Mesendoderm (in vitro differentiated cells): ENCODE measurements at regions not wholly inside any gene's neighbourhood (a gene's known extent, or its start where the extent isn't known, plus 50 kb on each side); places are given as distances from the start of the nearest gene placed in this dataset.

Source experiments
- DNase-seq: peaks from one replicate; pipeline ENCODE4 v3.0.0; 2013
- H2AK5ac ChIP-seq: 2 replicates; pipeline ENCODE4 v1.6.1; 2013; ENCODE audit warnings: low read length, inconsistent platforms
- H2BK120ac ChIP-seq: 2 replicates; pipeline ENCODE4 v1.6.1; 2013; ENCODE audit warnings: low read depth, mild to moderate bottlenecking, low read length, moderate library complexity, mixed read lengths
- H2BK15ac ChIP-seq: replicated peaks from 2 replicates; pipeline ENCODE4 v1.6.1; 2013; ENCODE audit warnings: low read depth, mild to moderate bottlenecking, moderate library complexity
- H2BK5ac ChIP-seq: 2 replicates; pipeline ENCODE4 v1.6.1; 2013; ENCODE audit warnings: low read length, inconsistent platforms
- H3K18ac ChIP-seq: 2 replicates; pipeline ENCODE4 v1.6.1; 2013; ENCODE audit warnings: mild to moderate bottlenecking, low read length, mixed read lengths
- H3K23ac ChIP-seq: one replicate; pipeline ENCODE4 v1.6.1; 2013; ENCODE audit warnings: low read length
- H3K27ac ChIP-seq: 2 replicates; pipeline ENCODE4 v1.5.1; 2013; ENCODE audit warnings: low read depth, mild to moderate bottlenecking, inconsistent platforms, low read length, moderate library complexity
- H3K27me3 ChIP-seq: 2 replicates; pipeline ENCODE4 v1.6.1; 2013; ENCODE audit warnings: low read length, control low read depth, mild to moderate bottlenecking, inconsistent platforms; ENCODE audit not compliant: insufficient read depth, poor library complexity
- H3K36me3 ChIP-seq: 2 replicates; pipeline ENCODE4 v1.6.1; 2013; ENCODE audit warnings: low read length, inconsistent platforms; ENCODE audit not compliant: control insufficient read depth, insufficient read depth
- H3K4ac ChIP-seq: one replicate; pipeline ENCODE4 v1.6.1; 2013; ENCODE audit warnings: low read depth, mild to moderate bottlenecking, low read length, moderate library complexity
- H3K4me1 ChIP-seq: 2 replicates; pipeline ENCODE4 v1.6.1; 2013; ENCODE audit warnings: low read depth, low read length, inconsistent platforms; ENCODE audit not compliant: control insufficient read depth
- H3K4me2 ChIP-seq: 2 replicates; pipeline ENCODE4 v1.6.1; 2013; ENCODE audit warnings: low read length
- H3K4me3 ChIP-seq: 2 replicates; pipeline ENCODE4 v1.5.1; 2013; ENCODE audit warnings: mild to moderate bottlenecking, low read length
- H3K56ac ChIP-seq: one replicate; pipeline ENCODE4 v1.6.1; 2013; ENCODE audit warnings: low read length
- H3K79me1 ChIP-seq: 2 replicates; pipeline ENCODE4 v1.6.1; 2013; ENCODE audit warnings: low read length, inconsistent platforms
- H3K79me2 ChIP-seq: 2 replicates; pipeline ENCODE4 v1.6.1; 2013; ENCODE audit warnings: mild to moderate bottlenecking, low read length; ENCODE audit not compliant: control insufficient read depth, insufficient read depth
- H3K9ac ChIP-seq: 2 replicates; pipeline ENCODE4 v1.6.1; 2013; ENCODE audit warnings: low read length, inconsistent platforms
- H4K5ac ChIP-seq: one replicate; pipeline ENCODE4 v1.6.1; 2013; ENCODE audit warnings: low read length
- H4K8ac ChIP-seq: one replicate; pipeline ENCODE4 v1.6.1; 2013; ENCODE audit warnings: low read depth, mild to moderate bottlenecking, control low read depth, low read length, moderate library complexity
- WGBS: extraction: QIAGEN DNeasy Blood & Tissue Kit; methylation state at CpG from one replicate; pipeline ENCODE4 v1.1.7; 2013; ENCODE audit warnings: low lambda C conversion rate, missing lambda C conversion rate; ENCODE audit not compliant: insufficient coverage; ENCODE audit errors: extremely low coverage; 5-methylcytosine and 5-hydroxymethylcytosine counted together

- no peak overlapping the region for H3K9ac ChIP-seq
- no peaks in the 10 kb centered on the region for H3K79me1 ChIP-seq
- H2BK15ac ChIP-seq: no peak overlapping the region
- no peak overlapping the region for H4K8ac ChIP-seq
- no peak overlapping the region for H3K23ac ChIP-seq
- DNase-seq: no peak
- no peak overlapping the region for H3K4ac ChIP-seq
- H3K79me2 ChIP-seq: no peaks in the 10 kb centered on the region
- no peak overlapping the region for H2BK5ac ChIP-seq
- H3K4me1 ChIP-seq: no peaks in the 10 kb centered on the region
- H3K56ac ChIP-seq: no peak overlapping the region
- no peak overlapping the region for H3K18ac ChIP-seq
- H3K27me3 ChIP-seq: no peaks in the 10 kb centered on the region
- no peak overlapping the region for H3K4me3 ChIP-seq
- H3K36me3 ChIP-seq: no peaks in the 10 kb centered on the region
- WGBS: no CpG with 5 or more reads among the region's 9 CpGs
- H2AK5ac ChIP-seq: no peak overlapping the region
- H2BK120ac ChIP-seq: no peak overlapping the region
- no peak overlapping the region for H3K4me2 ChIP-seq
- no peak overlapping the region for H3K27ac ChIP-seq
- H4K5ac ChIP-seq: no peak overlapping the region
Observed at GRCh38 chr3:193863657-193864357, 270.8 kb downstream of the OPA1 start.

- no peaks in the 10 kb centered on the region for H3K36me3 ChIP-seq
Observed at GRCh38 chr3:193865339-193865738, 270.6 kb upstream of the HES1 start.

GRCh38 chr3:193865896-193866480, 270.0 kb upstream of the HES1 start:
- Histone ChIP-seq H3K18ac (no peak overlapping the region), H2BK120ac (no peak overlapping the region), H2BK5ac (no peak overlapping the region), H3K23ac (no peak overlapping the region), H3K4me1 (peaks cover 2% of the 10 kb centered on the region), H3K9ac (no peak overlapping the region), H3K36me3 (no peaks in the 10 kb centered on the region), H4K5ac (no peak overlapping the region), H3K56ac (no peak overlapping the region), H3K27me3 (no peaks in the 10 kb centered on the region), H3K4me2 (no peak overlapping the region), H4K8ac (no peak overlapping the region), H3K4me3 (no peak overlapping the region), H2BK15ac (no peak overlapping the region), H3K79me1 (no peaks in the 10 kb centered on the region), H3K27ac (no peak overlapping the region), H3K4ac (no peak overlapping the region), H2AK5ac (no peak overlapping the region), H3K79me2 (no peaks in the 10 kb centered on the region)
- DNase-seq: no peak
- no CpG with 5 or more reads among the region's 4 CpGs for WGBS

More at GRCh38 chr3:193865339-193865738, 270.6 kb upstream of the HES1 start:
- Histone ChIP-seq H2AK5ac (no peak overlapping the region), H3K18ac (no peak overlapping the region), H3K79me2 (no peaks in the 10 kb centered on the region), H3K4ac (no peak overlapping the region), H4K5ac (no peak overlapping the region), H3K4me3 (no peak overlapping the region), H3K27me3 (no peaks in the 10 kb centered on the region), H2BK120ac (no peak overlapping the region), H3K23ac (no peak overlapping the region), H3K27ac (no peak overlapping the region), H3K4me1 (peaks cover 2% of the 10 kb centered on the region), H2BK15ac (no peak overlapping the region), H3K4me2 (no peak overlapping the region), H3K9ac (no peak overlapping the region), H2BK5ac (no peak overlapping the region), H3K79me1 (no peaks in the 10 kb centered on the region), H4K8ac (no peak overlapping the region), H3K56ac (no peak overlapping the region)
- no peak for DNase-seq
- WGBS: no CpG with 5 or more reads among the region's 1 CpG

GRCh38 chr3:193868590-193868989, 267.4 kb upstream of the HES1 start:
- H2BK5ac ChIP-seq: no peak overlapping the region
- H3K56ac ChIP-seq: peak overlapping the region; percentile 84
- no peak overlapping the region for H3K4me3 ChIP-seq
- no peak overlapping the region for H3K4ac ChIP-seq
- no peak overlapping the region for H3K27ac ChIP-seq
- H3K27me3 ChIP-seq: no peaks in the 10 kb centered on the region
- H4K8ac ChIP-seq: no peak overlapping the region
- H4K5ac ChIP-seq: no peak overlapping the region
- H3K36me3 ChIP-seq: no peaks in the 10 kb centered on the region
- H3K79me1 ChIP-seq: no peaks in the 10 kb centered on the region
- H2AK5ac ChIP-seq: no peak overlapping the region
- no peak overlapping the region for H2BK120ac ChIP-seq
- no peak overlapping the region for H3K18ac ChIP-seq
- WGBS: no CpG with 5 or more reads among the region's 7 CpGs
- H3K4me2 ChIP-seq: no peak overlapping the region
- H3K79me2 ChIP-seq: no peaks in the 10 kb centered on the region
- peaks cover 2% of the 10 kb centered on the region for H3K4me1 ChIP-seq
- H2BK15ac ChIP-seq: no peak overlapping the region
- no peak overlapping the region for H3K23ac ChIP-seq
- no peak for DNase-seq
- no peak overlapping the region for H3K9ac ChIP-seq

- Histone ChIP-seq H3K36me3 (no peaks in the 10 kb centered on the region), H3K9ac (peak overlapping the region; percentile 52), H2BK5ac (peak overlapping the region; percentile 43), H3K79me2 (no peaks in the 10 kb centered on the region), H3K23ac (peak overlapping the region; percentile 75), H3K4ac (peak overlapping the region; percentile 25), H2AK5ac (peak overlapping the region; percentile 3), H2BK120ac (peak overlapping the region; percentile 2), H4K8ac (no peak overlapping the region), H3K4me2 (peak overlapping the region; percentile 21), H2BK15ac (no peak overlapping the region), H3K56ac (peak overlapping the region; percentile 84), H4K5ac (no peak overlapping the region), H3K18ac (peak overlapping the region; percentile 22), H3K4me3 (no peak overlapping the region), H3K4me1 (peaks cover 2% of the 10 kb centered on the region), H3K27me3 (no peaks in the 10 kb centered on the region), H3K27ac (peak overlapping the region; percentile 7), H3K79me1 (no peaks in the 10 kb centered on the region)
- WGBS: no CpG with 5 or more reads among the region's 71 CpGs
- peak; percentile 94 for DNase-seq
Observed at GRCh38 chr3:193869221-193870201, 266.4 kb upstream of the HES1 start.
